ENCODE measurements at regions not wholly inside any gene's neighbourhood (a gene's known extent, or its start where the extent isn't known, plus 50 kb on each side); places are given as distances from the start of the nearest gene placed in this dataset.

DNA sequence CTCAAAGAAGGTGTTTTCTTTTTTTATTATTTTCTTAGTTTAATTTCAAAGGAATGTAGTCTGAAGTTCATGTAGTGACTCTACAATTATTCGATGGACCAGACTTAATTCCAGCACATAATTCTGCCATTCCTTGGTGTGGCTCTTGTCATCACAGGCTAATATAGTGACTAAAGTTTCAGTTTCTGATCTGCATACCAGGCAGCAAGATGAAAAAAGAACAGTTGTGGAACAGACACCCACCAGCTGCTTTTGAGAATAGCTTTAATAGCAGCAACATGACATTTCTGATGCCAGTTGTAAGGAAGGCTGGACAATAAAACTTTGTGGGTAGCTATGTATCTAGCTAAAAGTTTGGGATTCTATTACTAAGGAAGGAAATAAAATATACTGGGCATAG, 676.3 kb upstream of the GRAMD2B start:
- H3K36me3 ChIP-seq (ENCODE audit: control insufficient read depth in 2 of 2, insufficient read depth in 2 of 2, low read length in 2 of 2) = no peaks in the 10 kb centered on the region
- no peak overlapping the region for H3K9ac ChIP-seq (ENCODE audit: low read length in 2 of 2)
- H3K9me3 ChIP-seq (ENCODE audit: control insufficient read depth in 2 of 2, low read length in 2 of 2) = peaks cover 0 to 4% of the 10 kb centered on the region in 2 donors
- no peaks in the 10 kb centered on the region for H3K4me1 ChIP-seq (ENCODE audit: control insufficient read depth, insufficient read depth, low read length)
- no peak overlapping the region for H3K4me3 ChIP-seq (ENCODE audit: low read length in 2 of 2)
- no peaks in the 10 kb centered on the region for H3K27me3 ChIP-seq (ENCODE audit: control insufficient read depth in 1 of 2, insufficient read depth in 2 of 2, low read length in 2 of 2)
- no peak overlapping the region for H3K27ac ChIP-seq (ENCODE audit: low read length)

GRCh38 chr5:125750147-125750860, 672.9 kb upstream of the GRAMD2B start:
- no peaks in the 10 kb centered on the region for H3K4me1 ChIP-seq (ENCODE audit: control insufficient read depth, insufficient read depth, low read length)
- no peaks in the 10 kb centered on the region for H3K27me3 ChIP-seq (ENCODE audit: control insufficient read depth in 1 of 2, insufficient read depth in 2 of 2, low read length in 2 of 2)
- H3K9me3 ChIP-seq (ENCODE audit: control insufficient read depth in 2 of 2, low read length in 2 of 2) = no peaks in the 10 kb centered on the region
- no peak overlapping the region for H3K9ac ChIP-seq (ENCODE audit: low read length in 2 of 2)
- H3K27ac ChIP-seq (ENCODE audit: low read length) = no peak overlapping the region
- no peak overlapping the region for H3K4me3 ChIP-seq (ENCODE audit: low read length in 2 of 2)
- H3K36me3 ChIP-seq (ENCODE audit: control insufficient read depth in 2 of 2, insufficient read depth in 2 of 2, low read length in 2 of 2) = no peaks in the 10 kb centered on the region

DNA sequence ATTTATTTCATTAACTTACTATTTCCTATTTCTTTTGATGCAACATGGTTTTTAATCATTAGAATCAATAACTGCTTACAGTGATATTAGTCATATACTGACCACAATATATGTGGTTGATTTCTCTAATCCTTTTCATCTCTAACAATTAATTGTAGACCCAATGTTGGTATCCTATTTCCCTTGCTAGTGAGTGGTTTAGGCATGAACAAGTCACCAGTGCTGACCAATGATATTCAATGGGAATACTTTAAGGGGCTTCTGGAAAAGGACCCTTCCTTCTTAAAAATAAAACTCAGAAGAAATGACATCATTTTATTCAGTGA, 672.4 kb upstream of the GRAMD2B start:
- Histone ChIP-seq H3K9ac (ENCODE audit: low read length in 2 of 2) (no peak overlapping the region), H3K27ac (ENCODE audit: low read length) (no peak overlapping the region), H3K9me3 (ENCODE audit: control insufficient read depth in 2 of 2, low read length in 2 of 2) (no peaks in the 10 kb centered on the region), H3K36me3 (ENCODE audit: control insufficient read depth in 2 of 2, insufficient read depth in 2 of 2, low read length in 2 of 2) (no peaks in the 10 kb centered on the region), H3K4me1 (ENCODE audit: control insufficient read depth, insufficient read depth, low read length) (no peaks in the 10 kb centered on the region), H3K4me3 (ENCODE audit: low read length in 2 of 2) (no peak overlapping the region), H3K27me3 (ENCODE audit: control insufficient read depth in 1 of 2, insufficient read depth in 2 of 2, low read length in 2 of 2) (no peaks in the 10 kb centered on the region)

GRCh38 chr5:125756456-125756855, 666.8 kb upstream of the GRAMD2B start:
- no peak overlapping the region for H3K4me3 ChIP-seq (ENCODE audit: low read length in 2 of 2)
- no peaks in the 10 kb centered on the region for H3K27me3 ChIP-seq (ENCODE audit: control insufficient read depth in 1 of 2, insufficient read depth in 2 of 2, low read length in 2 of 2)
- H3K36me3 ChIP-seq (ENCODE audit: control insufficient read depth in 2 of 2, insufficient read depth in 2 of 2, low read length in 2 of 2) = no peaks in the 10 kb centered on the region
- no peak overlapping the region for H3K27ac ChIP-seq (ENCODE audit: low read length)
- H3K9me3 ChIP-seq (ENCODE audit: control insufficient read depth in 2 of 2, low read length in 2 of 2) = peaks cover 0 to 7% of the 10 kb centered on the region in 2 donors
- no peak overlapping the region for H3K9ac ChIP-seq (ENCODE audit: low read length in 2 of 2)
- no peaks in the 10 kb centered on the region for H3K4me1 ChIP-seq (ENCODE audit: control insufficient read depth, insufficient read depth, low read length)

- peaks cover 0 to 2% of the 10 kb centered on the region in 2 donors for H3K9me3 ChIP-seq (ENCODE audit: control insufficient read depth in 2 of 2, low read length in 2 of 2)
- H3K4me1 ChIP-seq (ENCODE audit: control insufficient read depth, insufficient read depth, low read length) = no peaks in the 10 kb centered on the region
- no peaks in the 10 kb centered on the region for H3K36me3 ChIP-seq (ENCODE audit: control insufficient read depth in 2 of 2, insufficient read depth in 2 of 2, low read length in 2 of 2)
- no peak overlapping the region for H3K9ac ChIP-seq (ENCODE audit: low read length in 2 of 2)
- no peak overlapping the region for H3K4me3 ChIP-seq (ENCODE audit: low read length in 2 of 2)
- H3K27ac ChIP-seq (ENCODE audit: low read length) = no peak overlapping the region
- H3K27me3 ChIP-seq (ENCODE audit: control insufficient read depth in 1 of 2, insufficient read depth in 2 of 2, low read length in 2 of 2) = no peaks in the 10 kb centered on the region
Observed at GRCh38 chr5:125766706-125767105, 656.5 kb upstream of the GRAMD2B start.

GRCh38 chr5:125775896-125776295, 647.3 kb upstream of the GRAMD2B start:
- no peaks in the 10 kb centered on the region for H3K36me3 ChIP-seq (ENCODE audit: control insufficient read depth in 2 of 2, insufficient read depth in 2 of 2, low read length in 2 of 2)
- no peaks in the 10 kb centered on the region for H3K27me3 ChIP-seq (ENCODE audit: control insufficient read depth in 1 of 2, insufficient read depth in 2 of 2, low read length in 2 of 2)
- H3K4me1 ChIP-seq (ENCODE audit: control insufficient read depth, insufficient read depth, low read length) = no peaks in the 10 kb centered on the region
- H3K9ac ChIP-seq (ENCODE audit: low read length in 2 of 2) = no peak overlapping the region
- no peak overlapping the region for H3K4me3 ChIP-seq (ENCODE audit: low read length in 2 of 2)
- H3K27ac ChIP-seq (ENCODE audit: low read length) = no peak overlapping the region
- H3K9me3 ChIP-seq (ENCODE audit: control insufficient read depth in 2 of 2, low read length in 2 of 2) = no peaks in the 10 kb centered on the region

- no peaks in the 10 kb centered on the region for H3K9me3 ChIP-seq (ENCODE audit: control insufficient read depth in 2 of 2, low read length in 2 of 2)
- H3K27ac ChIP-seq (ENCODE audit: low read length) = no peak overlapping the region
- H3K4me3 ChIP-seq (ENCODE audit: low read length in 2 of 2) = no peak overlapping the region
- no peaks in the 10 kb centered on the region for H3K27me3 ChIP-seq (ENCODE audit: control insufficient read depth in 1 of 2, insufficient read depth in 2 of 2, low read length in 2 of 2)
- no peaks in the 10 kb centered on the region for H3K36me3 ChIP-seq (ENCODE audit: control insufficient read depth in 2 of 2, insufficient read depth in 2 of 2, low read length in 2 of 2)
- no peak overlapping the region for H3K9ac ChIP-seq (ENCODE audit: low read length in 2 of 2)
- H3K4me1 ChIP-seq (ENCODE audit: control insufficient read depth, insufficient read depth, low read length) = no peaks in the 10 kb centered on the region
Observed at GRCh38 chr5:125776656-125777139, 646.5 kb upstream of the GRAMD2B start.

GRCh38 chr5:125778791-125779190, 644.4 kb upstream of the GRAMD2B start:
- H3K4me3 ChIP-seq (ENCODE audit: low read length in 2 of 2) = no peak overlapping the region
- no peaks in the 10 kb centered on the region for H3K9me3 ChIP-seq (ENCODE audit: control insufficient read depth in 2 of 2, low read length in 2 of 2)
- H3K4me1 ChIP-seq (ENCODE audit: control insufficient read depth, insufficient read depth, low read length) = no peaks in the 10 kb centered on the region
- H3K27ac ChIP-seq (ENCODE audit: low read length) = no peak overlapping the region
- H3K36me3 ChIP-seq (ENCODE audit: control insufficient read depth in 2 of 2, insufficient read depth in 2 of 2, low read length in 2 of 2) = no peaks in the 10 kb centered on the region
- no peak overlapping the region for H3K9ac ChIP-seq (ENCODE audit: low read length in 2 of 2)
- no peaks in the 10 kb centered on the region for H3K27me3 ChIP-seq (ENCODE audit: control insufficient read depth in 1 of 2, insufficient read depth in 2 of 2, low read length in 2 of 2)

DNA sequence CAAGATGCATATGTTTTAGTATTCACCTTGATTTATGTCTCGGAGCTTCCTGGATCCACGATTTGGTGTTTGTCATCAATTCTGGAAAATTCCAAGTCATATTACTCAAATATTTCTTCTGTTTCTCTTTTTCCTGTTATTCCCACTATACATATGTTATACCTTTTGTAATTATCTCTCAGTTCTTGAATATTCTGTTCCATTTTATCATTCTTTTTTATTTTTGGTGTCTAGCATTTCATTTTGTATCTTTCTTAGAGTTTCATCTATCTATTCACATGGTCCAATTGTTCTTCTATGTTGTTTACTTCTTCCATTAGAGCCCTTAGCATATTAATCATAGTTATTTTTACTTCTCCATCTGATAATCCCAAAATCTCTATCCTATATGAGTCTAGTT, 637.8 kb upstream of the GRAMD2B start:
- H3K4me1 ChIP-seq (ENCODE audit: control insufficient read depth, insufficient read depth, low read length) = no peaks in the 10 kb centered on the region
- H3K27ac ChIP-seq (ENCODE audit: low read length) = no peak overlapping the region
- no peak overlapping the region for H3K4me3 ChIP-seq (ENCODE audit: low read length in 2 of 2)
- no peaks in the 10 kb centered on the region for H3K9me3 ChIP-seq (ENCODE audit: control insufficient read depth in 2 of 2, low read length in 2 of 2)
- H3K36me3 ChIP-seq (ENCODE audit: control insufficient read depth in 2 of 2, insufficient read depth in 2 of 2, low read length in 2 of 2) = no peaks in the 10 kb centered on the region
- no peaks in the 10 kb centered on the region for H3K27me3 ChIP-seq (ENCODE audit: control insufficient read depth in 1 of 2, insufficient read depth in 2 of 2, low read length in 2 of 2)
- H3K9ac ChIP-seq (ENCODE audit: low read length in 2 of 2) = no peak overlapping the region

- no peaks in the 10 kb centered on the region for H3K27me3 ChIP-seq (ENCODE audit: control insufficient read depth in 1 of 2, insufficient read depth in 2 of 2, low read length in 2 of 2)
- H3K9ac ChIP-seq (ENCODE audit: low read length in 2 of 2) = no peak overlapping the region
- H3K9me3 ChIP-seq (ENCODE audit: control insufficient read depth in 2 of 2, low read length in 2 of 2) = no peaks in the 10 kb centered on the region
- no peak overlapping the region for H3K4me3 ChIP-seq (ENCODE audit: low read length in 2 of 2)
- H3K27ac ChIP-seq (ENCODE audit: low read length) = no peak overlapping the region
- H3K4me1 ChIP-seq (ENCODE audit: control insufficient read depth, insufficient read depth, low read length) = no peaks in the 10 kb centered on the region
- H3K36me3 ChIP-seq (ENCODE audit: control insufficient read depth in 2 of 2, insufficient read depth in 2 of 2, low read length in 2 of 2) = no peaks in the 10 kb centered on the region
Observed at GRCh38 chr5:125786021-125786420, 637.2 kb upstream of the GRAMD2B start.

DNA sequence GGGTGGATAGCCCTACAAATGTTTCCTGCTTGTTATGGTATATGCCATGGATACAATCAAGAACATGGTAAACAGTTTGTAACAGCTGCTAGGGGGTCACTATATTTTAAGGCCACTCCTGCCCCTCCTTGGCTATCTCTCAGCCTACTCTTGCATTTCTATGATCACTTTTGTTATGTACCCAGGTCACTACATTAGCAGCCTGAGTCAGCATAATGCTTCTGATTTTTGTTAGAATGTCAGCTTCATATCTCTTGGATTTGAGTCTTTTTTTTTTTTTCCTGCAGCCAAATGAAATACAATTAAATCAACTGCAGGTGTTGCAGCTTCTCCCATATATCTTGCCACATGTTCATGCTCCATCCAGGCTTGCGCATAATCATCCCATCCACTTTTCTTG, 629.7 kb upstream of the GRAMD2B start:
- Histone ChIP-seq H3K27ac (ENCODE audit: low read length) (no peak overlapping the region), H3K9me3 (ENCODE audit: control insufficient read depth in 2 of 2, low read length in 2 of 2) (no peaks in the 10 kb centered on the region), H3K27me3 (ENCODE audit: control insufficient read depth in 1 of 2, insufficient read depth in 2 of 2, low read length in 2 of 2) (no peaks in the 10 kb centered on the region), H3K9ac (ENCODE audit: low read length in 2 of 2) (no peak overlapping the region), H3K36me3 (ENCODE audit: control insufficient read depth in 2 of 2, insufficient read depth in 2 of 2, low read length in 2 of 2) (no peaks in the 10 kb centered on the region), H3K4me1 (ENCODE audit: control insufficient read depth, insufficient read depth, low read length) (no peaks in the 10 kb centered on the region), H3K4me3 (ENCODE audit: low read length in 2 of 2) (no peak overlapping the region)

Measured in stomach smooth muscle (tissue), 2 donors.